ENCODE measurements at regions not wholly inside any gene's neighbourhood (a gene's known extent, or its start where the extent isn't known, plus 50 kb on each side); places are given as distances from the start of the nearest gene placed in this dataset.

GRCh38 chr6:81808851-81809570, 56.5 kb upstream of the TENT5A start:
- DNase-seq (ENCODE audit: low spot score) = no peak

GRCh38 chr6:81806793-81807565, 54.5 kb upstream of the TENT5A start:
- no peak for TF ChIP-seq CTCF (IDR thresholded peaks at IDR 0.05)
- Histone ChIP-seq H3K9me3 (no peaks in the 10 kb centered on the region), H3K36me3 (no peaks in the 10 kb centered on the region), H3K4me3 (no peak overlapping the region), H3K27me3 (replicated peaks; ENCODE audit: insufficient read depth) (no peaks in the 10 kb centered on the region), H3K4me1 (ENCODE audit: control insufficient read depth in 1 of 2, low read depth in 2 of 2) (peaks cover 20% of the 10 kb centered on the region in 2 donors), H3K27ac (no peak overlapping the region)
- ATAC-seq (ENCODE audit: insufficient number of reproducible peaks, low FRiP score, low read depth) = no peak
- no peak for DNase-seq (ENCODE audit: low spot score)

More at GRCh38 chr6:81808851-81809570, 56.5 kb upstream of the TENT5A start:
- H3K4me3 ChIP-seq = peak overlapping the region; percentile 68
- no peak for ATAC-seq (ENCODE audit: insufficient number of reproducible peaks, low FRiP score, low read depth)
- H3K27ac ChIP-seq = peak overlapping the region; percentile 59 to 60
- no peaks in the 10 kb centered on the region for H3K9me3 ChIP-seq
- H3K36me3 ChIP-seq = no peaks in the 10 kb centered on the region
- peaks cover 20% of the 10 kb centered on the region in 2 donors for H3K4me1 ChIP-seq (ENCODE audit: control insufficient read depth in 1 of 2, low read depth in 2 of 2)
- no peak for TF ChIP-seq CTCF (IDR thresholded peaks at IDR 0.05)
- no peaks in the 10 kb centered on the region for H3K27me3 ChIP-seq (replicated peaks; ENCODE audit: insufficient read depth)

- no peak for TF ChIP-seq CTCF (IDR thresholded peaks at IDR 0.05)
- Histone ChIP-seq H3K9me3 (no peaks in the 10 kb centered on the region), H3K27me3 (replicated peaks; ENCODE audit: insufficient read depth) (no peaks in the 10 kb centered on the region), H3K36me3 (no peaks in the 10 kb centered on the region), H3K4me3 (no peak overlapping the region), H3K4me1 (ENCODE audit: control insufficient read depth in 1 of 2, low read depth in 2 of 2) (peaks cover 0 to 9% of the 10 kb centered on the region in 2 donors), H3K27ac (no peak overlapping the region)
- no peak for ATAC-seq (ENCODE audit: insufficient number of reproducible peaks, low FRiP score, low read depth)
- no peak for DNase-seq (ENCODE audit: low spot score)
Observed at GRCh38 chr6:81802356-81802755, 49.9 kb upstream of the TENT5A start.

Measured in thoracic aorta (tissue), 2 donors.